Ovary (tissue), 7 donors: ENCODE measurements at regions not wholly inside any gene's neighbourhood (a gene's known extent, or its start where the extent isn't known, plus 50 kb on each side); places are given as distances from the start of the nearest gene placed in this dataset.

Source experiments
- DNase-seq, 5 donors: peaks; one replicate each; pipeline ENCODE4 v3.0.0-alpha.2; 2019 to 2020
- H3K27ac ChIP-seq, 2 donors: fragments of 200-600 bp; one replicate each; pipeline versions ENCODE4 v1.5.1 to v1.8.0; 2019 to 2022
- H3K27me3 ChIP-seq: fragments of 200-600 bp; one replicate; pipeline ENCODE4 v1.8.0; 2022
- H3K36me3 ChIP-seq: fragments of 200-600 bp; sonication (generic); one replicate; pipeline ENCODE4 v1.5.1; 2019
- H3K4me1 ChIP-seq: one replicate; pipeline ENCODE4 v1.8.1; 2013; ENCODE audit warnings: mild to moderate bottlenecking, moderate library complexity; ENCODE audit not compliant: insufficient read depth
- H3K4me3 ChIP-seq: fragments of 200-600 bp; sonication (generic); one replicate; pipeline ENCODE4 v1.5.1; 2017
- H3K9me3 ChIP-seq, 2 donors: fragments of 200-600 bp in 1 of 2; sonication (generic) in 1 of 2; one replicate each; pipeline versions ENCODE4 v1.5.1 to v1.8.1; 2013 to 2019; ENCODE audit warnings: mild to moderate bottlenecking in 1 of 2, moderate library complexity in 1 of 2
- CTCF ChIP-seq, 3 donors: fragments of 450-650 bp in 2 of 3; fragments of 200-600 bp in 1 of 3; IDR thresholded peaks; one replicate each; pipeline versions ENCODE4 v1.5.1 to v1.8.0; 2016 to 2022; ENCODE audit warnings: antibody characterized with exemption in 3 of 3, mild to moderate bottlenecking in 1 of 3
- EP300 ChIP-seq: sonication (generic); formaldehyde crosslinking; IDR thresholded peaks from one replicate; pipeline ENCODE4 v1.6.1; 2017; ENCODE audit warnings: antibody characterized with exemption
- POLR2A ChIP-seq: fragments of 450-650 bp; IDR thresholded peaks from one replicate; pipeline ENCODE4 v1.6.1; 2017; ENCODE audit warnings: antibody characterized with exemption, mild to moderate bottlenecking, moderate library complexity
- WGBS, 3 donors: extraction: QIAGEN DNeasy Blood & Tissue Kit in 1 of 3; methylation state at CpG; one replicate each; pipeline versions ENCODE4 v1.1.5 to v1.1.7; 2013 to 2017; 5-methylcytosine and 5-hydroxymethylcytosine counted together
- intact Hi-C, 4 donors: fragments of 100-400 bp; cut with DNase I; formaldehyde crosslinking; loops; one replicate each; pipeline versions ENCODE4 v1.11.0 to v1.15.1; 2022 to 2023
- donor health status: DM: no; HTN: no; CAD: no; lungs with moderate emphysema.
- donor health status: DM: no; HTN: no; CAD: no.
- donor health status: Bipolar disorder and iron deficiency.
- donor health status: DM: no; HTN: no; CAD: no.
- donor health status: DM: yes; HTN: yes; CAD: no.

- H3K9me3 ChIP-seq, result no peaks in the 10 kb centered on the region
- intact Hi-C loops, result no loop called here
- no peak overlapping the region for H3K27ac ChIP-seq
These were observed 674.9 kb downstream of the SEMA5A start for GRCh38 chr5:8870959-8871355.

GRCh38 chr5:8871446-8871845 is 674.4 kb downstream of the SEMA5A start:
- DNase-seq, result no peak
- TF ChIP-seq CTCF (IDR thresholded peaks at IDR 0.05) (no peak), POLR2A (no peak), EP300 (no peak)
- Histone ChIP-seq H3K9me3 (no peaks in the 10 kb centered on the region), H3K27ac (no peak overlapping the region), H3K36me3 (no peaks in the 10 kb centered on the region), H3K4me1 (no peaks in the 10 kb centered on the region), H3K27me3 (no peaks in the 10 kb centered on the region), H3K4me3 (no peak overlapping the region)
- WGBS, 3 donors, result 73 to 79% (median 78%) methylated on average over 2 of the region's 2 CpGs
- intact Hi-C loops, result no loop called here

More at GRCh38 chr5:8870959-8871355, 674.9 kb downstream of the SEMA5A start:
- no peak for TF ChIP-seq POLR2A
- no peak for TF ChIP-seq EP300
- Histone ChIP-seq H3K4me1 (no peaks in the 10 kb centered on the region), H3K36me3 (no peaks in the 10 kb centered on the region), H3K27me3 (no peaks in the 10 kb centered on the region), H3K4me3 (no peak overlapping the region)
- 69 to 77% (median 76%) methylated on average over 7 of the region's 7 CpGs for WGBS, 3 donors
- no peak for DNase-seq

GRCh38 chr5:8875722-8876121 is 670.2 kb downstream of the SEMA5A start:
- no peak for TF ChIP-seq EP300
- TF ChIP-seq POLR2A, result no peak
- TF ChIP-seq CTCF (IDR thresholded peaks at IDR 0.05), result no peak
- H3K4me3 ChIP-seq, result no peak overlapping the region
- intact Hi-C loops, result no loop called here
- no peaks in the 10 kb centered on the region for H3K27me3 ChIP-seq
- no peak for DNase-seq
- no peaks in the 10 kb centered on the region for H3K9me3 ChIP-seq
- H3K27ac ChIP-seq, result no peak overlapping the region
- no peaks in the 10 kb centered on the region for H3K4me1 ChIP-seq
- no peaks in the 10 kb centered on the region for H3K36me3 ChIP-seq
- 58 to 70% (median 60%) methylated on average over 2 of the region's 2 CpGs for WGBS, 3 donors

- no peaks in the 10 kb centered on the region for H3K9me3 ChIP-seq
- WGBS, 3 donors, result 96 to 98% (median 96%) methylated on average over 3 of the region's 3 CpGs
- intact Hi-C loops, result no loop called here
These were observed 666.6 kb downstream of the SEMA5A start for GRCh38 chr5:8879248-8879647.

GRCh38 chr5:8884029-8884428 is 661.8 kb downstream of the SEMA5A start:
- intact Hi-C loops, result no loop called here
- Histone ChIP-seq H3K36me3 (no peaks in the 10 kb centered on the region), H3K4me3 (no peak overlapping the region), H3K9me3 (no peaks in the 10 kb centered on the region), H3K27me3 (no peaks in the 10 kb centered on the region), H3K4me1 (no peaks in the 10 kb centered on the region), H3K27ac (no peak overlapping the region)
- 81 to 85% (median 83%) methylated on average over 2 of the region's 2 CpGs for WGBS, 3 donors
- DNase-seq, result no peak
- TF ChIP-seq EP300 (no peak), CTCF (IDR thresholded peaks at IDR 0.05) (no peak), POLR2A (no peak)

More at GRCh38 chr5:8879248-8879647, 666.6 kb downstream of the SEMA5A start:
- Histone ChIP-seq H3K4me1 (no peaks in the 10 kb centered on the region), H3K27ac (no peak overlapping the region), H3K4me3 (no peak overlapping the region), H3K36me3 (no peaks in the 10 kb centered on the region), H3K27me3 (no peaks in the 10 kb centered on the region)
- TF ChIP-seq POLR2A (no peak), CTCF (IDR thresholded peaks at IDR 0.05) (no peak), EP300 (no peak)
- no peak for DNase-seq
